Testis (tissue), 2 donors: ENCODE measurements at regions not wholly inside any gene's neighbourhood (a gene's known extent, or its start where the extent isn't known, plus 50 kb on each side); places are given as distances from the start of the nearest gene placed in this dataset.

Experiments
- DNase-seq: peaks from one replicate; pipeline ENCODE4 v3.0.0-alpha.2; 2019
- H3K27ac ChIP-seq, 2 donors: fragments of 200-600 bp; sonication (generic); one replicate each; pipeline ENCODE4 v1.5.1; 2019
- H3K27me3 ChIP-seq: fragments of 200-600 bp; sonication (generic); one replicate; pipeline ENCODE4 v1.5.1; 2019
- H3K36me3 ChIP-seq: fragments of 200-600 bp; sonication (generic); one replicate; pipeline ENCODE4 v1.5.1; 2017; ENCODE audit warnings: low read depth; ENCODE audit errors: missing control alignments
- H3K4me1 ChIP-seq: fragments of 200-600 bp; sonication (generic); one replicate; pipeline ENCODE4 v1.5.1; 2019
- H3K4me3 ChIP-seq, 2 donors: fragments of 200-600 bp; sonication (generic); one replicate each; pipeline ENCODE4 v1.5.1; 2017 to 2019
- H3K9me3 ChIP-seq: fragments of 200-600 bp; sonication (generic); one replicate; pipeline ENCODE4 v1.5.1; 2017
- POLR2A ChIP-seq: fragments of 450-650 bp; IDR thresholded peaks from one replicate; pipeline ENCODE4 v1.6.1; 2017; ENCODE audit warnings: antibody characterized with exemption, mild to moderate bottlenecking, moderate library complexity
- WGBS, 2 donors: methylation state at CpG; one replicate each; pipeline ENCODE4 v1.1.5; 2018; 5-methylcytosine and 5-hydroxymethylcytosine counted together
- intact Hi-C: fragments of 100-400 bp; cut with DNase I; formaldehyde crosslinking; loops from one replicate; pipeline ENCODE4 v1.15.1; 2023; ENCODE audit warnings: low total_unique reads
- TF ChIP-seq, protein P1 (sequence below), 3 experiments: fragments of 450-650 bp in 2 of 3; fragments of 200-600 bp in 1 of 3; sonication (generic) in 1 of 3; IDR thresholded peaks; one replicate each; pipeline ENCODE4 v1.5.1; 2016 to 2019; ENCODE audit warnings: antibody characterized with exemption in 3 of 3, mild to moderate bottlenecking in 2 of 3, moderate library complexity in 1 of 3

DNA sequence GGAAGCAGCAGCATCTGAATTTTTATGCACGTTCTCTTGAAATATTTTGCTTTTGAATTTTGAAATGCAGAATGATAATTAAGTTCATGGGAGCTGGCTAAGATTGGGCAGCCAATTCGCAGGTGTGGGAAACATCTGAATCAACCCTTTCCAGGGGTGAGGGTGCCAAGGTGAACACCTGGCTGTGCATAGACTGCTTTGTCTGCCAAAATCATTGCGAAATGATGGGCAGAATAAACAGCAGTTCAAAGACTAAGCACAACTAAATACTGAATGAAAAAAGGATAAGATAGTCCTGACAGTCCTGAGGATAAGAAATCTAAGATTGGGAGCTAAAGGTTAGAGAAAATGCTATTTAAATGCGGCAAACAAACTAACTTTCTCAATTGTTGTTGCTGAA, 813.3 kb upstream of the RAG2 start:
- 83 to 89% methylated on average over 4 of the region's 4 CpGs for WGBS, 2 donors

DNA sequence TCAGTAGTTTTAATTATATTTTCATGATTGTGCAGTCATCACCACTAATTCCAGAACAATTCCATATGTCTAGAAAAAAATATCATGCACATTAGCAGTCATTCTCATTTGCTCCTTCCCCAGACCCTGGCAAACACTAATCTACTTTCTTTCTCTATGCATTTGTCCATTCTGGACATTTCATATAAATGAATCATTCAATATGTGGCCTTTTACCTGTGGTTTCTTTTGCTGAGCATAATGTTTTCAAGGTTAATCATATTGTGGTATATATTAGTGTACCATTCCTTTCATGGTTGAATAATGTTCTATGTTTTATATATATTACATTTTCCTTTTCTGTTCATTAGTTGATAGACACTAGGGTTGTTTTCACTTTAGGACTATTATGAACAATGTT, 811.1 kb upstream of the RAG2 start:
- H3K36me3 ChIP-seq, result no peaks in the 10 kb centered on the region
- DNase-seq, result no peak
- H3K4me3 ChIP-seq, result no peak overlapping the region
- H3K4me1 ChIP-seq, result no peaks in the 10 kb centered on the region
- no peak overlapping the region for H3K27ac ChIP-seq
- H3K9me3 ChIP-seq, result no peaks in the 10 kb centered on the region
- no peak for TF ChIP-seq POLR2A
- TF ChIP-seq, protein P1, sequence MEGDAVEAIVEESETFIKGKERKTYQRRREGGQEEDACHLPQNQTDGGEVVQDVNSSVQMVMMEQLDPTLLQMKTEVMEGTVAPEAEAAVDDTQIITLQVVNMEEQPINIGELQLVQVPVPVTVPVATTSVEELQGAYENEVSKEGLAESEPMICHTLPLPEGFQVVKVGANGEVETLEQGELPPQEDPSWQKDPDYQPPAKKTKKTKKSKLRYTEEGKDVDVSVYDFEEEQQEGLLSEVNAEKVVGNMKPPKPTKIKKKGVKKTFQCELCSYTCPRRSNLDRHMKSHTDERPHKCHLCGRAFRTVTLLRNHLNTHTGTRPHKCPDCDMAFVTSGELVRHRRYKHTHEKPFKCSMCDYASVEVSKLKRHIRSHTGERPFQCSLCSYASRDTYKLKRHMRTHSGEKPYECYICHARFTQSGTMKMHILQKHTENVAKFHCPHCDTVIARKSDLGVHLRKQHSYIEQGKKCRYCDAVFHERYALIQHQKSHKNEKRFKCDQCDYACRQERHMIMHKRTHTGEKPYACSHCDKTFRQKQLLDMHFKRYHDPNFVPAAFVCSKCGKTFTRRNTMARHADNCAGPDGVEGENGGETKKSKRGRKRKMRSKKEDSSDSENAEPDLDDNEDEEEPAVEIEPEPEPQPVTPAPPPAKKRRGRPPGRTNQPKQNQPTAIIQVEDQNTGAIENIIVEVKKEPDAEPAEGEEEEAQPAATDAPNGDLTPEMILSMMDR (IDR thresholded peaks at IDR 0.05), result no peak
- intact Hi-C loops, result no loop called here
- no peaks in the 10 kb centered on the region for H3K27me3 ChIP-seq

More for the DNA sequence above, 813.3 kb upstream of the RAG2 start:
- no peaks in the 10 kb centered on the region for H3K9me3 ChIP-seq
- no peaks in the 10 kb centered on the region for H3K36me3 ChIP-seq
- H3K4me1 ChIP-seq, result no peaks in the 10 kb centered on the region
- no peak overlapping the region for H3K4me3 ChIP-seq
- DNase-seq, result no peak
- intact Hi-C loops, result no loop called here
- no peaks in the 10 kb centered on the region for H3K27me3 ChIP-seq
- H3K27ac ChIP-seq, result no peak overlapping the region
- no peak for TF ChIP-seq POLR2A
- TF ChIP-seq, protein P1 (IDR thresholded peaks at IDR 0.05), result no peak

DNA sequence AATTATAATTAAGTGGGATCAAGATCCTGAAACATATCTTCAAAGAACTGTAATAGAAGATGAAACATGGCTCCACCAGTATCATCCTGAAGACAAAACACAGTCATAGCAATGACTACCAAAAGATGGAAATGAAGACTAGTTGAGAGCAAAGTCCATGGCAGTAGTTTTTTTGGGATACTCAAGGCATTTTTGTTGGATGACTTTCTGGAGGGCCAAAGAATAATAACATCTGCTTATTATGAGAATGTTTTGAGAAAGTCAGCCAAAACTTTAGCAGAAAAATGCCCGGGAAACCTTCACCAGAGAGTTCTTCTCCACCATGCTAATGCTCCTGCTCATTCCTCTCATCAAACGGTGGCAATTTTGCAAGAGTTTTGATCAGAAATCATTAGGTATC, 809.4 kb upstream of the RAG2 start:
- Histone ChIP-seq H3K27me3 (no peaks in the 10 kb centered on the region), H3K27ac (no peak overlapping the region), H3K4me3 (no peak overlapping the region), H3K9me3 (no peaks in the 10 kb centered on the region), H3K36me3 (no peaks in the 10 kb centered on the region), H3K4me1 (no peaks in the 10 kb centered on the region)
- intact Hi-C loops, result no loop called here
- WGBS, 2 donors, result 92 to 93% methylated on average over 2 of the region's 2 CpGs
- DNase-seq, result no peak
- TF ChIP-seq, protein P1 (IDR thresholded peaks at IDR 0.05), result no peak
- no peak for TF ChIP-seq POLR2A

DNA sequence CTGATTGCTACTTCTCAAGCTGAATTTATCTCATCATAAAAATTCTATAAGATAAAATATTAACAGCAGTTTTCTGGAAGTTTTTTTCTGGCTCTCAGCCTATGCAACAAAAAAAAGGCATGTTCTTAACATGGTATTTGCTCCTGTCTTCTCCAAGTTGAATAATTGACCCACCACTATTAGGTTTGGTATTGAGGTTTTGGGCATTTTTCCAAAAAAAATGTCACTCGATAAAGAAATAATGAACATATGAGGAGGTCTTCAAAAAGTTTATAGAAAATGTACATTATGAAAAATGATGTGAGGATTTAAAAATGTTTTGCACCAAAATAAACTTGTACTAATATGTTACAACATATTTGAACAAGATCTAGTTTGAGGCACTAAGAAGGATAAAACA, 808.6 kb upstream of the RAG2 start:
- Histone ChIP-seq H3K27ac (no peak overlapping the region), H3K4me3 (no peak overlapping the region), H3K9me3 (no peaks in the 10 kb centered on the region), H3K36me3 (no peaks in the 10 kb centered on the region), H3K27me3 (no peaks in the 10 kb centered on the region), H3K4me1 (no peaks in the 10 kb centered on the region)
- WGBS, 2 donors, result 59 to 68% methylated on average over 1 of the region's 1 CpG
- TF ChIP-seq, protein P1 (IDR thresholded peaks at IDR 0.05), result no peak
- no peak for TF ChIP-seq POLR2A
- intact Hi-C loops, result no loop called here
- no peak for DNase-seq

DNA sequence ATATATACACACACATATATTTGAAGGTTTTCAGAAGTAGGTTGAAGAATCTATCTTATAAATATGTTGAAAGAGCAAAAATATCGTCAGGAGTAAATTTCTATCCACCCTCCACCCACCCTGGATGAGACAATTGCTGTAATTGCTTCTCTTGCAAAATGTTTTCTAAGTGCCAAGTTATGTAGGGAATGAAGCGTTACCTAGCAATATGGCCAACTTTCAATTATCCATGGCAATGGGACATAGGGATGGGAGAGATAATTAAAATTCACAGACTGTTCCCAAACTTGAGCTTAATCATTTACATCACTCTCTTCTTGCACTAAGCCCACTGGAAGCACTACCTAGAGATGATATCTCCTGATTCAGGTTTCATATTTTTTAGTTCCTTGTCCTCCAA, 806.2 kb upstream of the RAG2 start:
- DNase-seq, result no peak
- H3K27me3 ChIP-seq, result no peaks in the 10 kb centered on the region
- H3K4me1 ChIP-seq, result no peaks in the 10 kb centered on the region
- intact Hi-C loops, result no loop called here
- no peak for TF ChIP-seq POLR2A
- TF ChIP-seq, protein P1 (IDR thresholded peaks at IDR 0.05), result no peak
- no peaks in the 10 kb centered on the region for H3K9me3 ChIP-seq
- no peaks in the 10 kb centered on the region for H3K36me3 ChIP-seq
- 77 to 79% methylated on average over 2 of the region's 2 CpGs for WGBS, 2 donors
- no peak overlapping the region for H3K27ac ChIP-seq
- H3K4me3 ChIP-seq, result no peak overlapping the region
